Left lung (tissue), 4 donors: ENCODE measurements at regions not wholly inside any gene's neighbourhood (a gene's known extent, or its start where the extent isn't known, plus 50 kb on each side); places are given as distances from the start of the nearest gene placed in this dataset.

ENCODE experiments used
- ATAC-seq: fragments of 200-7000 bp; cut with Tn5 transposase; one replicate; pipeline ENCODE4 v1.9.1; 2020; ENCODE audit warnings: moderate library complexity
- DNase-seq, 4 donors: peaks; one replicate each; pipeline ENCODE4 v3.0.0-alpha.2; 2013 to 2020
- H3K27ac ChIP-seq, 2 donors: fragments of 200-600 bp; sonication (generic) in 1 of 2; one replicate each; pipeline versions ENCODE4 v1.5.0 to v1.8.0; 2020 to 2021
- H3K27me3 ChIP-seq, 2 donors: fragments of 200-600 bp; sonication (generic) in 1 of 2; one replicate each; pipeline versions ENCODE4 v1.5.0 to v1.8.0; 2020 to 2021
- H3K36me3 ChIP-seq, 2 donors: fragments of 200-600 bp; sonication (generic) in 1 of 2; one replicate each; pipeline versions ENCODE4 v1.5.0 to v1.8.0; 2020 to 2021
- H3K4me1 ChIP-seq, 2 donors: fragments of 200-600 bp; one replicate each; pipeline ENCODE4 v1.8.0; 2021
- H3K4me3 ChIP-seq, 2 donors: fragments of 200-600 bp; sonication (generic) in 1 of 2; one replicate each; pipeline versions ENCODE4 v1.5.0 to v1.8.0; 2020 to 2021; ENCODE audit warnings: mild to moderate bottlenecking in 1 of 2
- H3K9me3 ChIP-seq, 2 donors: fragments of 200-600 bp; sonication (generic) in 1 of 2; one replicate each; pipeline versions ENCODE4 v1.5.0 to v1.8.0; 2020 to 2021
- CTCF ChIP-seq, 2 donors: fragments of 200-600 bp; sonication (generic) in 1 of 2; IDR thresholded peaks; one replicate each; pipeline versions ENCODE4 v1.5.0 to v1.8.0; 2021; ENCODE audit warnings: antibody characterized with exemption in 2 of 2
- intact Hi-C, 2 donors: fragments of 100-400 bp; cut with DNase I; formaldehyde crosslinking; loops; one replicate each; pipeline versions ENCODE4 v1.11.2 to v1.14.2; 2022
- donor health status: DM: no; HTN: yes; CAD: no.
- donor health status: DM: no; HTN: no; CAD: no.

DNA sequence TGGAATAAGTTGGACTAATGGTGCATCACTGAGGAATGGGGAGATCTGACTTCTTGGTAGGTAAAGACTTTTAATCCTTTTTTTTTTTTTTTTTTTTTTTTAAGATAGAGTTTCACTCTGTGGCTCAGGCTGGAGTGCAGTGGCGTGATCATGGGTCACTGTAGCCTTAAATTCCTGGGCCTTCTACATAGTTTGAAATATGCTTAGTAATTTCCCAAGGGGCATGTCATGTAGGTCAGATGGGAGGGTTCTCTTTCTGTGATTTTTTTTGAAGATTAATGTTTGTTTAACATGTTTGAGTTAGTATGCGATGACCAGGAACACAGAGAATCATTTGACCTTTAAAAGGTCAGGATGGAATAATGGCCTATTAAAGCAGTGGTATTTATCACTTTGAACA lies 129.1 kb downstream of the S1PR1 start:
- no peak for TF ChIP-seq CTCF (IDR thresholded peaks at IDR 0.05)
- DNase-seq (no peak), ATAC-seq (no peak)
- intact Hi-C loops: no loop called here
- Histone ChIP-seq H3K36me3 (no peaks in the 10 kb centered on the region), H3K27ac (no peak overlapping the region), H3K9me3 (no peaks in the 10 kb centered on the region), H3K4me3 (no peak overlapping the region), H3K4me1 (no peaks in the 10 kb centered on the region), H3K27me3 (no peaks in the 10 kb centered on the region)

- Histone ChIP-seq H3K4me1 (no peaks in the 10 kb centered on the region), H3K27me3 (no peaks in the 10 kb centered on the region), H3K36me3 (no peaks in the 10 kb centered on the region), H3K4me3 (no peak overlapping the region), H3K27ac (peak overlapping the region in 1 of 2 donors; percentile 9), H3K9me3 (no peaks in the 10 kb centered on the region)
- intact Hi-C loops: no loop called here
- no peak for DNase-seq
- no peak for ATAC-seq
- TF ChIP-seq CTCF (IDR thresholded peaks at IDR 0.05): no peak
These were observed 129.8 kb downstream of the S1PR1 start for GRCh38 chr1:101366513-101367215.

DNA sequence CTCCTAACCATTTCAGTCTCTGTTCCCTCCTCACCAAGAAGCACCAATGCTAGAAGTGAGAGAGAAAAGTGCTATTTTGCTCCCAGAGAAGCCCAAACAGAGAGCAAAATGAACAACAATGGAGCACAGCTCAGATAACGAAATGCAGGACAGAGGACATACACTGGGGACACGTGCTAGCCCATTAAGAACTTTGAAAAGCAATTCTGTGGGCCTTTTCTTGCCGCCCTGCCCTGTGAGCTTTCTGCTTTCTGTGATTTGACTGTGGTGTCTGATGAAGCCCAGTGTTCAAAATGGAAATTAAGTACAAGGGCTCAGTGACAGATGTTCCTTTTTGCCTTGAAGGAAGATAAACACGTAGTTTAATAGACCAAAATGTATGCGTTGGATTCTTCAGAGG lies 130.8 kb downstream of the S1PR1 start:
- no peaks in the 10 kb centered on the region for H3K27me3 ChIP-seq
- DNase-seq (no peak), ATAC-seq (no peak)
- no peak for TF ChIP-seq CTCF (IDR thresholded peaks at IDR 0.05)
- H3K4me1 ChIP-seq: no peaks in the 10 kb centered on the region
- no peaks in the 10 kb centered on the region for H3K36me3 ChIP-seq
- no peak overlapping the region for H3K4me3 ChIP-seq
- H3K27ac ChIP-seq: no peak overlapping the region
- intact Hi-C loops: no loop called here
- H3K9me3 ChIP-seq: peaks cover 0 to 3% of the 10 kb centered on the region in 2 donors

DNA sequence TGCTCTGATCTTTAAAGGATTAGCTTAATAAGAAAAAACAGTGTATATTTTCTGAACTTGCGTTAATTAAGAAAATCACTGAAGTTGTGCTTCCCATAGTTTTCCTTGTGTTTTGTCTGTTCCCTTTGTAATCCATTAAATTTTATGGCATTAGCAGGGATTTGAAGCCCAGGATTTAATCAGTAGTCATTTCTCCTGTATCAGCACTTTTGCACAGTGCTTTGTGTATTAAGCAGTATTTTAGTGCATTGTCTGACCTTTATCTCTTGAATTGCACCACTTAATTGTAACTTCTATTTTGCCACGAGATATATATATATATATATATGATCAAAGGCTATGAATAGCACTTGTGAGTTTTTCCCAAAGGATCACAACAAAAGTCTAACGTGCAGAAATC lies 133.7 kb downstream of the S1PR1 start:
- Histone ChIP-seq H3K36me3 (no peaks in the 10 kb centered on the region), H3K4me3 (no peak overlapping the region), H3K27ac (no peak overlapping the region), H3K27me3 (no peaks in the 10 kb centered on the region), H3K9me3 (peaks cover 0 to 6% of the 10 kb centered on the region in 2 donors), H3K4me1 (no peaks in the 10 kb centered on the region)
- TF ChIP-seq CTCF (IDR thresholded peaks at IDR 0.05): no peak
- ATAC-seq: no peak
- no peak for DNase-seq
- intact Hi-C loops: no loop called here

- intact Hi-C loops: no loop called here
- Histone ChIP-seq H3K27me3 (no peaks in the 10 kb centered on the region), H3K4me1 (no peaks in the 10 kb centered on the region), H3K4me3 (no peak overlapping the region), H3K27ac (no peak overlapping the region), H3K36me3 (no peaks in the 10 kb centered on the region), H3K9me3 (peaks cover 0 to 6% of the 10 kb centered on the region in 2 donors)
- no peak for TF ChIP-seq CTCF (IDR thresholded peaks at IDR 0.05)
- ATAC-seq: no peak
- DNase-seq: no peak
These were observed 134.4 kb downstream of the S1PR1 start for GRCh38 chr1:101371259-101371658.
